ENCODE measurements at regions not wholly inside any gene's neighbourhood (a gene's known extent, or its start where the extent isn't known, plus 50 kb on each side); places are given as distances from the start of the nearest gene placed in this dataset.

DNA sequence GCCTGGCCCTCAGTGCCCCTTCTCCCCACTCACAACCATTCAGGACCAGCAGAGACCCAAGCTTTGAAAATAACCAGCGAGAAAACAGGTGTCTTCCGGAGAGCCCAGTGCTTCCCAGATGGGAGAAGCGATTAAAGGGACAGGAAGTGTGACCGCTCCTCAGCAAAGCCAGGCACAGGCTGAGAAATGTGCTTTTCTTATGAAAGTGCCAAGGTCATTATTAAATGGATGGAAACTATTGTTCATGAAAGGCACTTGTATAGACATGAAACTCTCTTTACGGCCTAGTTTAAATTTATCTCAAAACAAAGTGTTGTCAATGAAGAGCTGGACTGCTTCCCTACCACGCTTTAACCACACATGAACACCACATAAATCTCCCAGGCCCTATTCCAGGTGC lies 210.4 kb downstream of the SPTSSA start:
- Mint-ChIP-seq H3K4me1 (ENCODE audit: low read depth) (no peaks in the 10 kb centered on the region), H3K27me3 (ENCODE audit: low read depth) (peaks cover 2% of the 10 kb centered on the region), H3K9me3 (no peaks in the 10 kb centered on the region), H3K36me3 (ENCODE audit: low read depth) (no peaks in the 10 kb centered on the region), H3K4me3 (no peak overlapping the region), H3K27ac (no peak overlapping the region)
- CTCF ChIA-PET, result no interaction called here
- intact Hi-C loops (cut with micrococcal nuclease), result no loop called here
- no peak for DNase-seq

DNA sequence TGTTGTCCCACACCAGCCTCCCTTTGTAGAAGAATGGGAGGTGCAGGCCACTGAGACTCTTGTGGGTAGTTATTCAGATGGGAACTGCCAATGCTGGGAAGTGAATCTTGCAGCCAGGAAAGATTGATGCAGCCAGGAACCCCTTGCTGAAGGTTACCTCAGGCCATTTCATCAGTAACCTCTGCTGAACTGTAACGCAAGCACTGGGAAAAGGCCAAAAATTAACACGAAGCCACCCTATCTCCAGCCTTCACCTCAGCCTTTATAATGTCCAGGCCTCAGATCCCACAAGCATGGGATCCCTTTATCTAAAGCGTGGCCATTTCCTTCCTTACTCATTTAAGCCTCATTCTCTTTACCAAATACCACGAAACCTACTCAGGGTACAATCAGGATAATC lies 211.1 kb downstream of the SPTSSA start:
- intact Hi-C loops (cut with micrococcal nuclease), result no loop called here
- DNase-seq, result no peak
- no peaks in the 10 kb centered on the region for H3K4me1 Mint-ChIP-seq (ENCODE audit: low read depth)
- no peaks in the 10 kb centered on the region for H3K36me3 Mint-ChIP-seq (ENCODE audit: low read depth)
- H3K27me3 Mint-ChIP-seq (ENCODE audit: low read depth), result peaks cover 2% of the 10 kb centered on the region
- no peaks in the 10 kb centered on the region for H3K9me3 Mint-ChIP-seq
- no peak overlapping the region for H3K27ac Mint-ChIP-seq
- H3K4me3 Mint-ChIP-seq, result no peak overlapping the region
- CTCF ChIA-PET, result interaction anchor here (0.5 kb wide), 2 partner anchors 154 to 241 kb away, joined by 3 read pairs; no protein-coding TSS in a partner anchor

DNA sequence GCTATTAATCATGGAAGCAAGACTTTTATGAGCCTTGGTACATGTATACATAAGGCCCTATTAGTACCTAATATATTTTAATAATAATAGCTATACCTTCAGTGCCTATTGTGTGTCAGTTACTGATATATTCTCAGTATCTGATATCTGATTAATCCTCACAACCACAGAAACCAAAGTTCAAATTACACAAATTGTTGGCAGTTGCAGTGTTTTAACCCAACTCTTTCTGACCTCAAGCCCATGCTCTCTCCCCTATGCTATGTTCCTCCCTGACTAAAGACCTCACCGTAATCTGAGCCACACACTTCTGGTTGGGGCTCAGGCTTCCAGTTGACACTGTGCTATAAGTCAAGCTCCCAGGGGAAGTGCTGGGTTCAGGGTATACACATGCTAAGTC lies 214.4 kb downstream of the SPTSSA start:
- no peak for DNase-seq
- intact Hi-C loops (cut with micrococcal nuclease), result no loop called here
- peaks cover 2% of the 10 kb centered on the region for H3K27me3 Mint-ChIP-seq (ENCODE audit: low read depth)
- no peak overlapping the region for H3K4me3 Mint-ChIP-seq
- no peaks in the 10 kb centered on the region for H3K36me3 Mint-ChIP-seq (ENCODE audit: low read depth)
- H3K9me3 Mint-ChIP-seq, result no peaks in the 10 kb centered on the region
- CTCF ChIA-PET, result no interaction called here
- no peaks in the 10 kb centered on the region for H3K4me1 Mint-ChIP-seq (ENCODE audit: low read depth)
- H3K27ac Mint-ChIP-seq, result no peak overlapping the region

DNA sequence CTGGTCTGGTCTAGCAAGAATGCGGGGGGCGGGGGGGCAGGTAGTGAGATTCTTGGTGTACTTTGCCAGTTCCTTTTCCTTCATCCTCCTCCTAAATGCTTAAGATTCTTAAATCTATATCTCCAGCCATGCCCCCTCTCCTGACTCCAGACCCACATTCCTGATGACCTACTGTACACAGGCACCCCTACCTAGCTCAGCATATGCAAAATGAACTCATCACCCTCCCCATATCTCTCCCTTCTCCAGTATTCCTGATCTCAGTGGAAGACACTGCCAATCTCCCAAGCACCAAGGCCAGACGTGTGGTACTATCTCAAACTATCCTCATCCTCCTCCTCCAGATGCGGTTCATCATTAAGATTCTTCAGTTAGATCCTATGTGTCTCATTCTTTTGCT lies 215.8 kb downstream of the SPTSSA start:
- no peaks in the 10 kb centered on the region for H3K36me3 Mint-ChIP-seq (ENCODE audit: low read depth)
- no peak overlapping the region for H3K27ac Mint-ChIP-seq
- no peak for DNase-seq
- H3K4me3 Mint-ChIP-seq, result no peak overlapping the region
- CTCF ChIA-PET, result interaction anchor here (0.7 kb wide), 1 partner anchor 39 kb away, joined by 3 read pairs; no protein-coding TSS in a partner anchor
- intact Hi-C loops (cut with micrococcal nuclease), result no loop called here
- H3K9me3 Mint-ChIP-seq, result no peaks in the 10 kb centered on the region
- peaks cover 9% of the 10 kb centered on the region for H3K27me3 Mint-ChIP-seq (ENCODE audit: low read depth)
- H3K4me1 Mint-ChIP-seq (ENCODE audit: low read depth), result no peaks in the 10 kb centered on the region

DNA sequence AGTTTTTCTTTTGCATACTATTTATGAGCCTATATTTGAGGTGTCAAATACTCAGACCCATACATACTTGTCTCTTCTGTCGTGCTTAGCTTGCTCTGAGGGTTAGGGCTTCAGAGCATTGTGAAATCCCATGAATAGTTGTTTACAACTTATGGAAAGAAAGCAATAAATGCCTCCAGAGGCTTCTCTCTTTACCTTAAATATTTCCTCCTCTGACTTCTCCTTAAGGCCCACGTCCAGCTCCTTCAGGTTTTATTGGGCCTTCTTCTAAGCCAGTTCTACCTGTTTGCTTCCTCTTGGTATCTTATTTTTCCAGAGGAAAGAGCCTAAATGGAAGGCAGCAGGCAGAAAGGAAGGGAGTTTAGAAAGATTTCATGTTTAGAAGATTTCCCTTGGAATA lies 218.6 kb downstream of the SPTSSA start:
- Mint-ChIP-seq H3K4me3 (no peak overlapping the region), H3K4me1 (ENCODE audit: low read depth) (no peaks in the 10 kb centered on the region), H3K27me3 (ENCODE audit: low read depth) (peaks cover 7% of the 10 kb centered on the region), H3K27ac (no peak overlapping the region), H3K36me3 (ENCODE audit: low read depth) (no peaks in the 10 kb centered on the region), H3K9me3 (no peaks in the 10 kb centered on the region)
- intact Hi-C loops (cut with micrococcal nuclease), result no loop called here
- CTCF ChIA-PET, result no interaction called here
- no peak for DNase-seq

DNA sequence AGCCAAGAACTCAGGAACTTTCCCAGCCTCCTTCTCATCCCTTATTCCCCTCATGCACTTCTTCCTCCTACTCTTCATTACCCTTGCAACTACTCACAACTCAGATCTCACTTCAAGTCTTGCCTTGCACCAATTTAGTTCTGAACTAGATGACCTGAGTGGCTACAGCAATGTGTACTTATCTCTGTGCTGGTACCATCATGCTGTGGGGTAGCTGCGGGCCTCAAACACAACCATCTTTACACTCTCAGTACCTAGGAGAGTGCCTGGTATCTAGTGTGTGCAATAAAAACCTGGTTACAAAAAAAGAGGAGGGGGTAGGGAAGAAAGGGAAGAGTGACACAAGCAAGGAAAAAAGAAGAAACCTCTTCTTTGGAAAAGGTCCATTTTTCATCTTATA lies 219.0 kb downstream of the SPTSSA start:
- intact Hi-C loops (cut with micrococcal nuclease), result no loop called here
- CTCF ChIA-PET, result interaction anchor here (1.1 kb wide), 1 partner anchor 405 kb away, joined by 4 read pairs; no protein-coding TSS in a partner anchor
- Mint-ChIP-seq H3K27ac (no peak overlapping the region), H3K27me3 (ENCODE audit: low read depth) (peaks cover 7% of the 10 kb centered on the region), H3K36me3 (ENCODE audit: low read depth) (no peaks in the 10 kb centered on the region), H3K4me3 (no peak overlapping the region), H3K4me1 (ENCODE audit: low read depth) (no peaks in the 10 kb centered on the region), H3K9me3 (no peaks in the 10 kb centered on the region)
- DNase-seq, result no peak

DNA sequence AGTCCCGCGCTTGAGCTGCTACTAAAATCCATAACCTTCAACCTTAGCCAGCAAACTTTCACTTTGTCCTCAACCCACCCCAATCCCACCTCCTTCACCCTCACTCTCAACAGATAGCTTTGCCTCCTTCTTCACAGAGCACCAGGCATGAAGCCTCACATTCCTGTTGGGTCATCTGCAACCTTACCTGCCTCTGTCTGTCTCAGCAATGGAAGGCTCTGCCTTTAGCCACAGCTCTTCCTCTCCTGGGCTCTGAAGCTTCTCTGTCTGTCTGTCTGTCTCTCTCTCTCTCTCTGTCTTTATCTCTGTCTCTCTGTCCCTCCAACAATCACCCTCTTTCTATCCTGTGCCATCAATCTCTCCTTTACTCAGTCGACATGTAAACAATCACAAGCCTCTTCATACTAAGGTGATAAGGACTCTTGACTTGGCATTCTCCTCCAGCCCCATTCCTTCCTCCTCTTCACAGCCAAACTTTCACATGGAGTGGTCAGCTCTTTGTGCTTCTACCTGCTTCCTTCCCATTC lies 220.8 kb downstream of the SPTSSA start:
- H3K4me3 Mint-ChIP-seq, result no peak overlapping the region
- no peaks in the 10 kb centered on the region for H3K4me1 Mint-ChIP-seq (ENCODE audit: low read depth)
- H3K36me3 Mint-ChIP-seq (ENCODE audit: low read depth), result no peaks in the 10 kb centered on the region
- peaks cover 7% of the 10 kb centered on the region for H3K27me3 Mint-ChIP-seq (ENCODE audit: low read depth)
- H3K27ac Mint-ChIP-seq, result no peak overlapping the region
- CTCF ChIA-PET, result no interaction called here
- no peaks in the 10 kb centered on the region for H3K9me3 Mint-ChIP-seq
- intact Hi-C loops (cut with micrococcal nuclease), result no loop called here
- no peak for DNase-seq

DNA sequence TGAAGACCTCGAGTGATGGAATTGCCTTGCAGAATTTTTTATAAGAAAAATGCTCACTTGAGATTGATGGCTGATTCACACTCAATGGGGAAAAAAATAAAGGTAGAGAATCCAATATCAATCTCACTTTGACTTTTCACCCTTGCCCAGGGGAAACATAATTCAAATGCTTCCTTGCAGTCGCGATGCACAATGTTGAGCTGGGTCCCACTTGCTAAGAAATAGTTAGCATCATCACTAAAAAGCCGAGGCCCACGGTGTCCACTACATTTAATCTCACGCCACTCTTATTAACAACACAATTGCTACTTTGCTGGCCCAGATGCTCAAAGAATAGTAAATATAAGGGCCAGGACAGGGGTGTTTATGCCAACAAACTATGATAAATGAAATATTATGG lies 223.4 kb downstream of the SPTSSA start:
- Mint-ChIP-seq H3K36me3 (ENCODE audit: low read depth) (no peaks in the 10 kb centered on the region), H3K9me3 (no peaks in the 10 kb centered on the region), H3K4me3 (no peak overlapping the region), H3K27me3 (ENCODE audit: low read depth) (peaks cover 7% of the 10 kb centered on the region), H3K4me1 (ENCODE audit: low read depth) (no peaks in the 10 kb centered on the region), H3K27ac (no peak overlapping the region)
- no peak for DNase-seq
- CTCF ChIA-PET, result interaction anchor here (0.7 to 2.2 kb wide), 2 partner anchors 10 to 396 kb away, joined by 3 to 8 read pairs; no protein-coding TSS in a partner anchor
- intact Hi-C loops (cut with micrococcal nuclease), result no loop called here

DNA sequence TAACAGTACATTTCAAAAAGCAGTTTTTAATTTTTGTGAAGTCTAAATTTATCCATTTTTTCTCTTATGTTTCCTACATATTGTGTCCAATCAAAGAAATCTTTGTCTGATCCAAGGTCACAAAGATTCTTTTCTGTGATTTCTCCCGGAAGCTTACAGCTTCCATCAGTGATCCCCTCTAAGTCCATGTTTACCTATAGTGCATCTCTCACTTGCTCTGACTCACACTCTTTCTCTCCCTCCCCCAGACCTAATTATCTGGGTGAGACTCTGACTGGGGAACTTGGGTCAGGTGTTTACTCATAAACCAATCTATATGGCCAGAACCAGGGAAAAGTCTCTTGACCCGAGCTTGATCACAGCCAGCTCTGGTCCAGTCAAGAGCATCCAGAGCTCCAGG lies 224.4 kb downstream of the SPTSSA start:
- CTCF ChIA-PET, result no interaction called here
- Mint-ChIP-seq H3K9me3 (no peaks in the 10 kb centered on the region), H3K4me1 (ENCODE audit: low read depth) (no peaks in the 10 kb centered on the region), H3K36me3 (ENCODE audit: low read depth) (no peaks in the 10 kb centered on the region), H3K27me3 (ENCODE audit: low read depth) (peaks cover 7% of the 10 kb centered on the region), H3K27ac (no peak overlapping the region), H3K4me3 (no peak overlapping the region)
- intact Hi-C loops (cut with micrococcal nuclease), result no loop called here
- no peak for DNase-seq

DNA sequence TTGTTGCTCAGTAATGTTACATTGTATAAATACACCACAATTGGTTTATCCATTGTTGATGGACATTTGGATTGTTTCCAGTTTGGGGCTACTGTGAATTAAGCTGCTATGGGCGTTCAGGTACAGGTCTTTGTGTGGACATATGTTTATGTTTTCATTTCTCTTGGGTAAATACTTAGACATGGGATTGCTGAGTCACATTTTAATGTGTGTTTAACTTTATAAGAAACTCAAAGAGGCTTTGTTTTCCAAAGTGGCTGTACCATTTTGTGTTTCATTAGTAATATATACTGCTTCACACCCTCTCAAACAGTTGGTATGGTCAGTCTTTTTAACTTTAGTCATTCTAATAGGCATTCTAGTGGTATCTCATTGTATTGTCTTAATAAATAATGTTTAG lies 225.0 kb downstream of the SPTSSA start:
- Mint-ChIP-seq H3K4me3 (no peak overlapping the region), H3K27ac (no peak overlapping the region), H3K36me3 (ENCODE audit: low read depth) (no peaks in the 10 kb centered on the region), H3K9me3 (no peaks in the 10 kb centered on the region), H3K4me1 (ENCODE audit: low read depth) (no peaks in the 10 kb centered on the region), H3K27me3 (ENCODE audit: low read depth) (peaks cover 4% of the 10 kb centered on the region)
- intact Hi-C loops (cut with micrococcal nuclease), result no loop called here
- DNase-seq, result no peak
- CTCF ChIA-PET, result no interaction called here

DNA sequence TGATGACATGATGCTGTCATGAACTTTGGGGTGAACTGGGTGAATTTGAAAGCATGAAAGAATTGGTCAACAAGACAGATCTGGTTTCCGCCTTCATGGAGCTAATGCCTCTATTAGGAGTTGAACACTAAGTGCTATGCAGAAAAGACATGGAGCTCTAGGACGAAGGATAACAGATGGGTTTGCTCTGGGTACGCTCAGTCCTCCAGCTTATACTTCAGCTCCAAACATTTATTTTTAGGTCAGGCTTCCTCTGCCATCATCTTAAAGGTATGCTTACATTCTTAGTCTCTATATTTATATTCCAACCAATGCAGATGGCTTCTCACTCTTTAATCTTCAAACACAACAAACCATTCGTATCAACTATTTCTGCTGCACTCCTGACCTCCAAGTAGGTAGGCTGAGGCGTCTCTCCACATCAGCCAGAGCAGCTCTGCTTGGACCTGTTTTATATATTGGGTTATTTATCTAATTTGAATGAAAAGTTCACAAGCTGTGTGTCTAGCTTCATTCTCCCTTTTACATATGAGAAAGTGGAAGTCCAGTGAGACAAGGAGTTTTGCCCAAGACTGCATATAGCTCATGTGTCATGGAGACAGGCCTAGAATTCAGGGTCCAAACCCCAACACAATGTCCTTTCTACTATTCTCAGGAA lies 226.3 kb downstream of the SPTSSA start:
- Mint-ChIP-seq H3K27ac (no peak overlapping the region), H3K4me1 (ENCODE audit: low read depth) (no peaks in the 10 kb centered on the region), H3K4me3 (no peak overlapping the region), H3K9me3 (no peaks in the 10 kb centered on the region), H3K27me3 (ENCODE audit: low read depth) (no peaks in the 10 kb centered on the region), H3K36me3 (ENCODE audit: low read depth) (no peaks in the 10 kb centered on the region)
- DNase-seq, result no peak
- intact Hi-C loops (cut with micrococcal nuclease), result no loop called here
- CTCF ChIA-PET, result interaction anchor here (0.6 to 1.4 kb wide), 4 partner anchors 14 to 398 kb away, joined by 3 to 4 read pairs (median 3); no protein-coding TSS in a partner anchor

DNA sequence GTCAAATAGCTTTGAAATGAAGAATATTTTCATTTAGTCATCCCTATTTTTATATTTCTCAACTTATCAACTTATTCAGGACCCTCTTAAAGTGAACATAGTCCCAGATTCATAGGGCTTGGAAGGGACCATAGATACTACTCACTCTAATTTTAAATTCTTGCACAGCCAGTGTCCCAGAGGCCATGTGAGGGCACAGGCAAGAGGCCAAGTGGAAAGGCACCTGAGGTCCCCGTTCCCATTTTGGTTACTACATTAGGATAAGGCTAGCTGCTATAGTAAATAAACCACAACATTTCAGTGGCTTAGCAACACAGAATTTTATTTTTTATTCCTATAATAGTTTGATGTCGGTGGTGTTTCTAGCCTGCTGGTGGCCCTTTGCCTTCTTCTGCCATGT lies 227.8 kb downstream of the SPTSSA start:
- Mint-ChIP-seq H3K27ac (no peak overlapping the region), H3K4me3 (no peak overlapping the region), H3K36me3 (ENCODE audit: low read depth) (no peaks in the 10 kb centered on the region), H3K4me1 (ENCODE audit: low read depth) (no peaks in the 10 kb centered on the region), H3K9me3 (no peaks in the 10 kb centered on the region), H3K27me3 (ENCODE audit: low read depth) (no peaks in the 10 kb centered on the region)
- no peak for DNase-seq
- intact Hi-C loops (cut with micrococcal nuclease), result no loop called here
- CTCF ChIA-PET, result interaction anchor here (1.0 to 1.4 kb wide), 3 partner anchors 8 to 372 kb away, joined by 4 to 5 read pairs (median 4); no protein-coding TSS in a partner anchor

DNA sequence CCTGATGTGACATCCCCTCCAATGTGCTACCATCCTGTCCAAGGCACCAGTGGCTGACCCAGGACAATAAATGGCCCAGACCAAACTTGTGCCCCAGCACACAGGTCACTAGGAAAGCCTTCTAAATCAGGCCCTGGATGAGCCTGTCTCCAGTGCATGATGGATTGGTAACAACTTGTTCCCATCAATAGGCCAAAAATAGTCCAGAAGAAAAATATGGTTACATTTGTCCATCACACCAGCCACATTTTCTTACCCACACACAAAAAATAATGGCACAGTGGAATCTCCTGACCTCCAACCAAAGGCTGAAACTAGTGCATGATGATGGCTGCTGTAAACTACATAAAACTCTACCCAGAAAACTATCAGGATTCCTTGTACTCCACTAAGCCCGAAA lies 228.4 kb downstream of the SPTSSA start:
- DNase-seq, result no peak
- Mint-ChIP-seq H3K4me3 (no peak overlapping the region), H3K9me3 (no peaks in the 10 kb centered on the region), H3K27ac (no peak overlapping the region), H3K36me3 (ENCODE audit: low read depth) (no peaks in the 10 kb centered on the region), H3K4me1 (ENCODE audit: low read depth) (no peaks in the 10 kb centered on the region), H3K27me3 (ENCODE audit: low read depth) (no peaks in the 10 kb centered on the region)
- CTCF ChIA-PET, result no interaction called here
- intact Hi-C loops (cut with micrococcal nuclease), result no loop called here
